HCT116 (cell line): ENCODE measurements at regions not wholly inside any gene's neighbourhood (a gene's known extent, or its start where the extent isn't known, plus 50 kb on each side); places are given as distances from the start of the nearest gene placed in this dataset.

Source experiments
- ATAC-seq: fragments of 200-7000 bp; cut with Tn5 transposase; 2 replicates; pipeline ENCODE4 v1.9.1; 2020; ENCODE audit warnings: mild to moderate bottlenecking, moderate library complexity
- BruUV-seq: library from RNA; stranded (reverse); fragments of 400-500 nt; replicated peaks from 2 replicates; lab custom pipeline; 2021; lab: Mats Ljungman, UMichigan
- CTCF ChIA-PET: fragments of 300-600 bp; sonication (Branson Sonifier 250); formaldehyde crosslinking; loops from one replicate; lab custom pipeline; 2021; ENCODE audit warnings: antibody characterized with exemption; lab: Charles Lee
- POLR2A ChIA-PET: fragments of 300-600, 350-600 bp; sonication (Branson Sonifier 250); formaldehyde crosslinking; loops from one replicate; lab custom pipeline; 2021; ENCODE audit warnings: antibody characterized with exemption; lab: Charles Lee
- RAD21 ChIA-PET, 2 experiments: fragments of 300-600 bp; sonication (Branson Sonifier 250); formaldehyde crosslinking; loops; one replicate each; lab custom pipeline; 2023; ENCODE audit warnings: low total read pairs in 2 of 2; ENCODE audit not compliant: uncharacterized antibody in 2 of 2, unreplicated experiment in 2 of 2, low non-redundant PET in 1 of 2; lab: Charles Lee
- DNase-seq: peaks from one replicate; pipeline ENCODE4 v3.0.0-alpha.2; 2010; ENCODE audit warnings: low read depth, low spot score
- H2AFZ ChIP-seq: fragments of 200-600 bp; shearing (Covaris generic), sonication (generic); 2 replicates; pipeline ENCODE4 v1.6.1; 2017; ENCODE audit warnings: low read depth, mixed run types, mixed read lengths, antibody characterized with exemption, low read length; ENCODE audit not compliant: poor library complexity, severe bottlenecking
- H3K27ac ChIP-seq: 2 replicates; pipeline ENCODE4 v1.5.1; 2012; ENCODE audit warnings: low read depth, low read length
- H3K27me3 ChIP-seq: fragments of 200-600 bp; sonication (generic); 2 replicates; pipeline ENCODE4 v1.6.1; 2016; ENCODE audit warnings: mixed run types, low read length, mixed read lengths; ENCODE audit not compliant: insufficient read depth
- H3K36me3 ChIP-seq, 2 experiments: fragments of 200-500 bp in 1 of 2; fragments of 200-600 bp in 1 of 2; sonication (Bioruptor generic) in 1 of 2; sonication (generic) in 1 of 2; 2 replicates each; pipeline versions ENCODE4 v1.5.1 to v1.6.1; 2014 to 2016; ENCODE audit warnings: low read length in 2 of 2, inconsistent platforms in 1 of 2, mixed read lengths in 1 of 2, mixed run types in 1 of 2; ENCODE audit not compliant: insufficient read depth in 2 of 2, control insufficient read depth in 1 of 2
- H3K4me1 ChIP-seq, 2 experiments: fragments of 200-600 bp in 1 of 2; sonication (generic) in 1 of 2; 2 replicates each; pipeline versions ENCODE4 v1.5.1 to v1.6.1; 2012 to 2017; ENCODE audit warnings: low read length in 2 of 2, inconsistent platforms in 1 of 2, mild to moderate bottlenecking in 1 of 2, mixed read lengths in 1 of 2, mixed run types in 1 of 2, moderate library complexity in 1 of 2; ENCODE audit not compliant: insufficient read depth in 2 of 2, control insufficient read depth in 1 of 2
- H3K4me2 ChIP-seq: fragments of 200-600 bp; sonication (generic); 2 replicates; pipeline ENCODE4 v1.6.1; 2017; ENCODE audit warnings: mixed run types, low read length, mixed read lengths
- H3K4me3 ChIP-seq, 2 experiments: fragments of 200-600 bp in 1 of 2; sonication (generic) in 1 of 2; replicated peaks in 1 of 2; 2 replicates each; pipeline ENCODE4 v1.5.1; 2011 to 2016; ENCODE audit warnings: low read length in 2 of 2, control low read depth in 1 of 2, low read depth in 1 of 2, mild to moderate bottlenecking in 1 of 2, mixed read lengths in 1 of 2, mixed run types in 1 of 2
- H3K79me2 ChIP-seq: fragments of 200-600 bp; sonication (generic); 2 replicates; pipeline ENCODE4 v1.6.1; 2017; ENCODE audit warnings: mild to moderate bottlenecking, mixed run types, low read length, moderate library complexity, mixed read lengths; ENCODE audit not compliant: insufficient read depth
- H3K9ac ChIP-seq: fragments of 200-600 bp; sonication (generic); 2 replicates; pipeline ENCODE4 v1.6.1; 2016; ENCODE audit warnings: low read length, mixed read lengths
- H3K9me2 ChIP-seq: fragments of 200-600 bp; sonication (generic), shearing (Covaris generic); 2 replicates; pipeline ENCODE4 v1.6.1; 2017; ENCODE audit warnings: mixed run types, mild to moderate bottlenecking, moderate library complexity; ENCODE audit not compliant: insufficient read depth
- H3K9me3 ChIP-seq, 2 experiments: fragments of 200-500 bp in 1 of 2; fragments of 200-600 bp in 1 of 2; sonication (Bioruptor generic) in 1 of 2; sonication (generic) in 1 of 2; 2 replicates each; pipeline ENCODE4 v1.6.1; 2014 to 2017; ENCODE audit warnings: low read length in 2 of 2, mixed read lengths in 2 of 2, inconsistent platforms in 1 of 2, low read depth in 1 of 2, mild to moderate bottlenecking in 1 of 2, mixed run types in 1 of 2, moderate library complexity in 1 of 2; ENCODE audit not compliant: control insufficient read depth in 1 of 2, insufficient read depth in 1 of 2
- H4K20me1 ChIP-seq: fragments of 200-600 bp; sonication (generic), shearing (Covaris generic); 2 replicates; pipeline ENCODE4 v1.6.1; 2017; ENCODE audit warnings: mixed run types, mild to moderate bottlenecking, moderate library complexity; ENCODE audit not compliant: insufficient read depth
- CBX3 ChIP-seq: IDR thresholded peaks from 2 replicates; pipeline ENCODE4 v1.6.1; 2012; ENCODE audit warnings: low read depth
- CTCF ChIP-seq, 3 experiments: fragments of 200-600 bp in 1 of 3; sonication (generic) in 1 of 3; IDR thresholded peaks in 2 of 3; conservative IDR thresholded peaks in 1 of 3; 2 replicates each; pipeline ENCODE4 v1.5.1; 2012 to 2017; ENCODE audit warnings: low read depth in 2 of 3, low read length in 2 of 3, antibody characterized with exemption in 1 of 3, borderline replicate concordance in 1 of 3, control low read depth in 1 of 3, mild to moderate bottlenecking in 1 of 3, mixed read lengths in 1 of 3, mixed run types in 1 of 3, moderate library complexity in 1 of 3; ENCODE audit not compliant: insufficient read depth in 1 of 3
- EZH2 ChIP-seq: fragments of 200-600 bp; sonication (generic); IDR thresholded peaks from 2 replicates; pipeline ENCODE4 v1.6.1; 2017; ENCODE audit warnings: antibody characterized with exemption, mixed run types
- FOSL1 ChIP-seq: IDR thresholded peaks from 2 replicates; pipeline ENCODE4 v1.6.1; 2012; ENCODE audit warnings: low read depth
- POLR2AphosphoS5 ChIP-seq: IDR thresholded peaks from 2 replicates; pipeline ENCODE4 v1.6.1; 2011; ENCODE audit warnings: mild to moderate bottlenecking, low read depth, low read length, moderate library complexity
- RAD21 ChIP-seq: IDR thresholded peaks from 2 replicates; pipeline ENCODE4 v1.6.1; 2012; ENCODE audit warnings: low read depth, mild to moderate bottlenecking
- SP1 ChIP-seq: IDR thresholded peaks from 2 replicates; pipeline ENCODE4 v1.6.1; 2012; ENCODE audit warnings: low read depth
- SRF ChIP-seq: IDR thresholded peaks from 2 replicates; pipeline ENCODE4 v1.6.1; 2012; ENCODE audit warnings: low read depth
- ZBTB33 ChIP-seq: IDR thresholded peaks from 2 replicates; pipeline ENCODE4 v1.6.1; 2011; ENCODE audit warnings: mild to moderate bottlenecking, low read length, moderate library complexity; ENCODE audit not compliant: insufficient replicate concordance; ENCODE audit errors: extremely low read depth
- ZNF274 ChIP-seq: fragments of 200-500 bp; sonication (Bioruptor generic); IDR thresholded peaks from 2 replicates; pipeline ENCODE4 v1.6.1; 2014; ENCODE audit warnings: mild to moderate bottlenecking, low read depth, low read length, inconsistent platforms
- intact Hi-C: fragments of 100-400 bp; cut with micrococcal nuclease; formaldehyde crosslinking; loops from 2 replicates; pipeline ENCODE4 v1.10.0; 2022

GRCh38 chr21:26652854-26653253 is 79.8 kb upstream of the CYYR1 start:
- CTCF ChIA-PET, result no interaction called here
- Histone ChIP-seq H3K9me3 (peaks cover 0 to 9% of the 10 kb centered on the region in 2 experiments; a peak in 2 of 4 replicates), H3K4me2 (no peak overlapping the region), H3K79me2 (no peaks in the 10 kb centered on the region), H4K20me1 (no peaks in the 10 kb centered on the region), H3K27me3 (no peaks in the 10 kb centered on the region), H3K9ac (no peak overlapping the region), H3K4me1 (no peaks in the 10 kb centered on the region), H2AFZ (no peak overlapping the region), H3K27ac (no peak overlapping the region), H3K9me2 (no peaks in the 10 kb centered on the region), H3K36me3 (no peaks in the 10 kb centered on the region), H3K4me3 (no peak overlapping the region)
- no TSS peak for BruUV-seq
- intact Hi-C loops, result no loop called here
- RAD21 ChIA-PET, result no interaction called here
- no peak for ATAC-seq
- TF ChIP-seq ZNF274, result no peak
- TF ChIP-seq CBX3, result no peak
- TF ChIP-seq CTCF (IDR thresholded peaks at IDR 0.05 in 2 of 3, conservative IDR thresholded peaks at IDR 0.05 in 1 of 3; ENCODE audit: borderline replicate concordance in 1 of 3, insufficient read depth in 1 of 3, low read depth in 2 of 3, low read length in 2 of 3), result no peak
- TF ChIP-seq ZBTB33, result no peak
- TF ChIP-seq SRF, result no peak
- no peak for TF ChIP-seq SP1
- TF ChIP-seq POLR2AphosphoS5, result no peak
- no peak for TF ChIP-seq FOSL1
- TF ChIP-seq RAD21, result no peak
- TF ChIP-seq EZH2, result no peak
- POLR2A ChIA-PET, result no interaction called here
- DNase-seq, result no peak
